ENCODE measurements at regions not wholly inside any gene's neighbourhood (a gene's known extent, or its start where the extent isn't known, plus 50 kb on each side); places are given as distances from the start of the nearest gene placed in this dataset.

GRCh38 chr1:55378582-55378981, 163.4 kb upstream of the USP24 start:
- no peak for DNase-seq (ENCODE audit: low read depth, low spot score)

- no peak for DNase-seq (ENCODE audit: low read depth, low spot score)
Observed at GRCh38 chr1:55376897-55377296, 161.7 kb upstream of the USP24 start.

- DNase-seq (ENCODE audit: low read depth, low spot score) = no peak
Observed at GRCh38 chr1:55375617-55376258, 160.6 kb upstream of the USP24 start.

- DNase-seq (ENCODE audit: low read depth, low spot score) = no peak
Observed at GRCh38 chr1:55374801-55375616, 159.8 kb upstream of the USP24 start.

GRCh38 chr1:55374216-55374615, 159.1 kb upstream of the USP24 start:
- no peak for DNase-seq (ENCODE audit: low read depth, low spot score)

GRCh38 chr1:55369474-55369873, 154.3 kb upstream of the USP24 start:
- DNase-seq (ENCODE audit: low read depth, low spot score) = no peak

GRCh38 chr1:55368698-55369097, 153.5 kb upstream of the USP24 start:
- no peak for DNase-seq (ENCODE audit: low read depth, low spot score)

GRCh38 chr1:55367273-55367672, 152.1 kb upstream of the USP24 start:
- DNase-seq (ENCODE audit: low read depth, low spot score) = no peak

- no peak for DNase-seq (ENCODE audit: low read depth, low spot score)
Observed at GRCh38 chr1:55364216-55364615, 149.1 kb upstream of the USP24 start.

GRCh38 chr1:55363268-55363667, 148.1 kb upstream of the USP24 start:
- no peak for DNase-seq (ENCODE audit: low read depth, low spot score)

GRCh38 chr1:55362558-55362957, 147.4 kb upstream of the USP24 start:
- DNase-seq (ENCODE audit: low read depth, low spot score) = no peak

- DNase-seq (ENCODE audit: low read depth, low spot score) = no peak
Observed at GRCh38 chr1:55359611-55360010, 144.4 kb upstream of the USP24 start.

GRCh38 chr1:55358581-55358980, 143.4 kb upstream of the USP24 start:
- DNase-seq (ENCODE audit: low read depth, low spot score) = no peak

GRCh38 chr1:55355549-55355948, 140.4 kb upstream of the USP24 start:
- no peak for DNase-seq (ENCODE audit: low read depth, low spot score)

- no peak for DNase-seq (ENCODE audit: low read depth, low spot score)
Observed at GRCh38 chr1:55353707-55354620, 138.8 kb upstream of the USP24 start.

- no peak for DNase-seq (ENCODE audit: low read depth, low spot score)
Observed at GRCh38 chr1:55352811-55353180, 137.6 kb upstream of the USP24 start.

GRCh38 chr1:55352080-55352810, 137.1 kb upstream of the USP24 start:
- no peak for DNase-seq (ENCODE audit: low read depth, low spot score)

GRCh38 chr1:55348356-55348755, 133.2 kb upstream of the USP24 start:
- DNase-seq (ENCODE audit: low read depth, low spot score) = no peak

- DNase-seq (ENCODE audit: low read depth, low spot score) = no peak
Observed at GRCh38 chr1:55347866-55348265, 132.7 kb upstream of the USP24 start.

- DNase-seq (ENCODE audit: low read depth, low spot score) = no peak
Observed at GRCh38 chr1:55347041-55347440, 131.9 kb upstream of the USP24 start.

- no peak for DNase-seq (ENCODE audit: low read depth, low spot score)
Observed at GRCh38 chr1:55346586-55346985, 131.4 kb upstream of the USP24 start.

- no peak for DNase-seq (ENCODE audit: low read depth, low spot score)
Observed at GRCh38 chr1:55339681-55340080, 124.5 kb upstream of the USP24 start.

Measured in activated CD4-positive, CD25-positive, alpha-beta regulatory T cell treated with anti-CD3 and anti-CD28 coated beads, Interleukin-2, amount 50 U/mL, for 16 hours (primary cell).